ENCODE measurements at regions not wholly inside any gene's neighbourhood (a gene's known extent, or its start where the extent isn't known, plus 50 kb on each side); places are given as distances from the start of the nearest gene placed in this dataset.

DNA sequence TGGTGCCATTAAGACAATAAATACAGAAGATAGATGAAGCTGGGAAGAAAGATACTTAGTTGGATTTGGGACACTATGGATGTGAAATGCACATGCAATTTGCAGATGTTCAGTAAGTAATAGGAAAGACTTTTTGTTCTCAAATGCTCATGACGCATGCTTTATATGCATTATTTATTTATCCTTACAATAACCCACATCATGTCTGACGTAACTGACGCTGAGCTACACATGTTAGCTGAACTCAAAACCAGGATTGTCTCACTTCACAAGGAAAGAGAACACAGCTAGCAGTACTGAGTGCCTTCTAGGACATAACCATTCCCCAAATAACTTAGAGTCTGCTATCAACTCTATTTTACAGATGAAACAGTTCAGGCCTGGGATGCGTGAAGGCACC lies 463.4 kb downstream of the FGF9 start:
- Histone ChIP-seq H3K4me3 (replicated peaks in 1 of 3; ENCODE audit: insufficient read depth in 1 of 3, low read depth in 1 of 3, low read length in 3 of 3) (no peak overlapping the region), H3K9me3 (replicated peaks; ENCODE audit: control insufficient read depth, insufficient read depth, low read length) (peaks cover 2% of the 10 kb centered on the region), H4K20me1 (replicated peaks; ENCODE audit: control insufficient read depth, extremely low read depth, insufficient read depth, low read length) (no peaks in the 10 kb centered on the region), H3K9ac (replicated peaks; ENCODE audit: extremely low read depth, insufficient read depth, low read length) (no peak overlapping the region), H2AFZ (ENCODE audit: low read depth, low read length) (no peak overlapping the region), H3K9me1 (replicated peaks; ENCODE audit: control insufficient read depth, extremely low read depth, insufficient read depth, low read length) (no peaks in the 10 kb centered on the region), H3K27ac (ENCODE audit: insufficient read depth, low read depth, low read length) (no peak overlapping the region), H3K79me2 (ENCODE audit: control insufficient read depth, insufficient read depth, low read length) (no peaks in the 10 kb centered on the region), H3K27me3 (ENCODE audit: control insufficient read depth in 2 of 2, insufficient read depth in 2 of 2, low read length in 2 of 2) (no peaks in the 10 kb centered on the region), H3K4me1 (ENCODE audit: control insufficient read depth, extremely low read depth, insufficient read depth, low read length) (no peaks in the 10 kb centered on the region), H3K4me2 (ENCODE audit: insufficient read depth, low read length) (no peak overlapping the region), H3K36me3 (ENCODE audit: control insufficient read depth in 2 of 2, extremely low read depth in 1 of 2, insufficient read depth in 2 of 2, low read length in 2 of 2) (no peaks in the 10 kb centered on the region)
- FAIRE-seq: no peak
- BruUV-seq (replicated peaks): no TSS peak
- no peak for DNase-seq (ENCODE audit: low read depth, low spot score)
- dilution Hi-C loops (cut with MboI; ENCODE audit: extremely low pct_ligation_motif_present, low sequenced_read_pairs): no loop called here
- POLR2A ChIA-PET: no interaction called here
- intact Hi-C loops (cut with micrococcal nuclease): no loop called here
- TF ChIP-seq GATA2 (IDR thresholded peaks at IDR 0.05; ENCODE audit: insufficient read depth, insufficient read length, low read depth, low read length): no peak
- CTCF ChIA-PET: no interaction called here

DNA sequence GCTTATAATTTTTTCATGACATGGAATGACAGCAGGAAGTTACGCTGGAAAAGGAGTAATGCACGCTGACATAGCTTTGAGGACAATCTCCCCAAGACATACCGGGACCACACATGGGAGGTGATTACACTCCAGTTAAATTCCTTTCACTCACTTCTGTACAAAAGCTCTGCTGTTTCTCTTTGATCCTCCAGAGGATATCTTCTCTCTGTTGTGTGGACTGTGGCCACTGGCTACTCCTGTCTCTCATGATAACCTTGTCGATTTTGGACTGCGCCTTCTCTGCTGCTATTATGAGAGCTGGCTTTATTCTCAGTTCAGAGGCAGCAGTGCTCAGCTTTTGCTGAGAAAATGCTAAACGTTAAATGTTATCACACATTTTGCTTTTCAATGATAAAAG lies 464.6 kb downstream of the FGF9 start:
- intact Hi-C loops (cut with micrococcal nuclease): no loop called here
- dilution Hi-C loops (cut with MboI; ENCODE audit: extremely low pct_ligation_motif_present, low sequenced_read_pairs): no loop called here
- FAIRE-seq (no peak), DNase-seq (ENCODE audit: low read depth, low spot score) (no peak)
- POLR2A ChIA-PET: no interaction called here
- Histone ChIP-seq H3K27ac (ENCODE audit: insufficient read depth, low read depth, low read length) (no peak overlapping the region), H3K36me3 (ENCODE audit: control insufficient read depth in 2 of 2, extremely low read depth in 1 of 2, insufficient read depth in 2 of 2, low read length in 2 of 2) (no peaks in the 10 kb centered on the region), H3K4me3 (replicated peaks in 1 of 3; ENCODE audit: insufficient read depth in 1 of 3, low read depth in 1 of 3, low read length in 3 of 3) (no peak overlapping the region), H3K9me3 (replicated peaks; ENCODE audit: control insufficient read depth, insufficient read depth, low read length) (no peaks in the 10 kb centered on the region), H3K4me2 (ENCODE audit: insufficient read depth, low read length) (no peak overlapping the region), H3K9me1 (replicated peaks; ENCODE audit: control insufficient read depth, extremely low read depth, insufficient read depth, low read length) (no peaks in the 10 kb centered on the region), H3K9ac (replicated peaks; ENCODE audit: extremely low read depth, insufficient read depth, low read length) (no peak overlapping the region), H3K79me2 (ENCODE audit: control insufficient read depth, insufficient read depth, low read length) (no peaks in the 10 kb centered on the region), H2AFZ (ENCODE audit: low read depth, low read length) (no peak overlapping the region), H4K20me1 (replicated peaks; ENCODE audit: control insufficient read depth, extremely low read depth, insufficient read depth, low read length) (no peaks in the 10 kb centered on the region), H3K4me1 (ENCODE audit: control insufficient read depth, extremely low read depth, insufficient read depth, low read length) (no peaks in the 10 kb centered on the region), H3K27me3 (ENCODE audit: control insufficient read depth in 2 of 2, insufficient read depth in 2 of 2, low read length in 2 of 2) (no peaks in the 10 kb centered on the region)
- TF ChIP-seq FOS (IDR thresholded peaks at IDR 0.05; ENCODE audit: borderline replicate concordance, insufficient read depth, low read length) (no peak), EZH2 (IDR thresholded peaks at IDR 0.05; ENCODE audit: borderline replicate concordance, low read depth, low read length, severe bottlenecking) (no peak), POLR2AphosphoS5 (IDR thresholded peaks at IDR 0.05; ENCODE audit: insufficient read depth, low read depth, low read length) (no peak), JUN (IDR thresholded peaks at IDR 0.05; ENCODE audit: borderline replicate concordance, insufficient read depth, insufficient read length, low read depth) (no peak), GATA2 (IDR thresholded peaks at IDR 0.05; ENCODE audit: insufficient read depth, insufficient read length, low read depth, low read length) (no peak), MYC (IDR thresholded peaks at IDR 0.05; ENCODE audit: low read depth, low read length) (no peak), POLR2A (IDR thresholded peaks at IDR 0.05; ENCODE audit: low read depth, low read length) (no peak)
- TF ChIP-seq, protein P1, sequence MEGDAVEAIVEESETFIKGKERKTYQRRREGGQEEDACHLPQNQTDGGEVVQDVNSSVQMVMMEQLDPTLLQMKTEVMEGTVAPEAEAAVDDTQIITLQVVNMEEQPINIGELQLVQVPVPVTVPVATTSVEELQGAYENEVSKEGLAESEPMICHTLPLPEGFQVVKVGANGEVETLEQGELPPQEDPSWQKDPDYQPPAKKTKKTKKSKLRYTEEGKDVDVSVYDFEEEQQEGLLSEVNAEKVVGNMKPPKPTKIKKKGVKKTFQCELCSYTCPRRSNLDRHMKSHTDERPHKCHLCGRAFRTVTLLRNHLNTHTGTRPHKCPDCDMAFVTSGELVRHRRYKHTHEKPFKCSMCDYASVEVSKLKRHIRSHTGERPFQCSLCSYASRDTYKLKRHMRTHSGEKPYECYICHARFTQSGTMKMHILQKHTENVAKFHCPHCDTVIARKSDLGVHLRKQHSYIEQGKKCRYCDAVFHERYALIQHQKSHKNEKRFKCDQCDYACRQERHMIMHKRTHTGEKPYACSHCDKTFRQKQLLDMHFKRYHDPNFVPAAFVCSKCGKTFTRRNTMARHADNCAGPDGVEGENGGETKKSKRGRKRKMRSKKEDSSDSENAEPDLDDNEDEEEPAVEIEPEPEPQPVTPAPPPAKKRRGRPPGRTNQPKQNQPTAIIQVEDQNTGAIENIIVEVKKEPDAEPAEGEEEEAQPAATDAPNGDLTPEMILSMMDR (IDR thresholded peaks at IDR 0.05; ENCODE audit: extremely low read depth in 1 of 2, insufficient read depth in 1 of 2, low read depth in 1 of 2, low read length in 2 of 2): no peak
- TF ChIP-seq, protein P2, sequence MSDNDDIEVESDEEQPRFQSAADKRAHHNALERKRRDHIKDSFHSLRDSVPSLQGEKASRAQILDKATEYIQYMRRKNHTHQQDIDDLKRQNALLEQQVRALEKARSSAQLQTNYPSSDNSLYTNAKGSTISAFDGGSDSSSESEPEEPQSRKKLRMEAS (IDR thresholded peaks at IDR 0.05; ENCODE audit: insufficient read depth, insufficient read length): no peak
- BruUV-seq (replicated peaks): no TSS peak
- CTCF ChIA-PET: no interaction called here

Data from endothelial cell of umbilical vein (primary cell).